Brain microvascular endothelial cell (primary cell): ENCODE measurements at regions not wholly inside any gene's neighbourhood (a gene's known extent, or its start where the extent isn't known, plus 50 kb on each side); places are given as distances from the start of the nearest gene placed in this dataset.

ENCODE experiments used
- DNase-seq: peaks from one replicate; pipeline ENCODE4 v3.0.0-alpha.2; 2020
- H3K27ac ChIP-seq: fragments of 250-450 bp; sonication (Bioruptor Pico); 2 replicates; pipeline ENCODE4 v1.5.1; 2020; ENCODE audit warnings: mild to moderate bottlenecking, moderate library complexity
- H3K27me3 ChIP-seq: fragments of 250-450 bp; sonication (Bioruptor Pico); replicated peaks from 2 replicates; pipeline ENCODE4 v1.5.1; 2020; ENCODE audit warnings: mild to moderate bottlenecking
- H3K36me3 ChIP-seq: fragments of 250-450 bp; sonication (Bioruptor Pico); replicated peaks from 2 replicates; pipeline ENCODE4 v1.5.1; 2020; ENCODE audit warnings: mild to moderate bottlenecking
- H3K4me3 ChIP-seq: 2 replicates; pipeline ENCODE4 v1.5.1; 2011; ENCODE audit warnings: low read depth, mild to moderate bottlenecking, control low read depth, low read length, moderate library complexity
- CTCF ChIP-seq: IDR thresholded peaks from 2 replicates; pipeline ENCODE4 v1.5.1; 2011; ENCODE audit warnings: low read depth, mild to moderate bottlenecking, moderate library complexity, low read length, control low read depth, inconsistent platforms; ENCODE audit errors: missing control alignments
- in situ Hi-C: cut with HindIII; loops from 2 replicates; pipeline ENCODE4 v1.10.0; 2017; ENCODE audit warnings: low sequenced_read_pairs, low pct_ligation_motif_present

DNA sequence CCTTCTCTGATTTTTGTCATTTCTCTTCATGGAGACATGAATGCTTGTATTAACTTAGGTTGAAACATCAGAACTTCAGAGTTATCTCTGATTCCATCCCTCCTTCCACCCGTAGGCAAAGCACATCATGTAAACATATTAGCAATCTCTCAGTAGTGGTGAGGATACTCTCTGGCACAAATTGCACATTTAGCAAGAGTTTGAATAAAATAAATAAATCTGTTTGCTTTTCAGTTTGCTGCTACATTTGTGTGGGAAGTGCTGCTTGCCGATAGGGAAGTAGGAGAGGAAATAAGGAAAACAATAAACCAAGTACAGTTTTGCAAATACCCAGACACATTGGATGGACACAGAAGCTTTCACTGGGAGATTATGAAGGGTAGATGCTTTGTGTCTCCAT is 359.0 kb downstream of the BCKDHB start:
- Histone ChIP-seq H3K27ac (no peak overlapping the region), H3K36me3 (no peaks in the 10 kb centered on the region), H3K27me3 (no peaks in the 10 kb centered on the region), H3K4me3 (no peak overlapping the region)
- no peak for DNase-seq
- in situ Hi-C loops = no loop called here
- no peak for TF ChIP-seq CTCF

GRCh38 chr6:80464901-80465300 is 358.4 kb downstream of the BCKDHB start:
- Histone ChIP-seq H3K27me3 (no peaks in the 10 kb centered on the region), H3K36me3 (no peaks in the 10 kb centered on the region), H3K27ac (no peak overlapping the region), H3K4me3 (no peak overlapping the region)
- TF ChIP-seq CTCF = no peak
- no peak for DNase-seq
- in situ Hi-C loops = no loop called here

DNA sequence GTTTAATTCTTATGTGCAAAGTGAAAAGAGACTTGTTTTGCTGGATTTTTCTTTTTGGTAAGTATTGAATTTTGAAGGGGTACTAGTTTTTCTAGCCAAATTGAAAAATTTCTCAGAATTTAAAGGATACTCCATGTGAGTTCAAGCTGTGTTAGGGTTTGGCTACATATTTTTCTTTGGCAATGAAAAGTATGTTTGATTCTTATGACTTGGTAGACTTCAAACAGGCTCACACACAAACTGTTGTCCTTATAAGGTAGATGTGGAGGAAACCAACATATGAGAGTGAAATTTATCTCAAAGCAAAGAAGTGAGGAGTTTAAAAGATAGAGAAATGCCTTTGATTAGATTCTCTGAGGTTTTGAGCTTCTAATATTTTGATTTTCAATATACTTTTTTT is 356.7 kb downstream of the BCKDHB start:
- Histone ChIP-seq H3K4me3 (no peak overlapping the region), H3K27me3 (no peaks in the 10 kb centered on the region), H3K36me3 (no peaks in the 10 kb centered on the region), H3K27ac (no peak overlapping the region)
- in situ Hi-C loops = no loop called here
- no peak for TF ChIP-seq CTCF
- DNase-seq = no peak

GRCh38 chr6:80460257-80460865 is 353.9 kb downstream of the BCKDHB start:
- TF ChIP-seq CTCF = no peak
- Histone ChIP-seq H3K36me3 (no peaks in the 10 kb centered on the region), H3K4me3 (no peak overlapping the region), H3K27me3 (no peaks in the 10 kb centered on the region), H3K27ac (peak overlapping the region; percentile 35)
- no peak for DNase-seq
- in situ Hi-C loops = no loop called here

DNA sequence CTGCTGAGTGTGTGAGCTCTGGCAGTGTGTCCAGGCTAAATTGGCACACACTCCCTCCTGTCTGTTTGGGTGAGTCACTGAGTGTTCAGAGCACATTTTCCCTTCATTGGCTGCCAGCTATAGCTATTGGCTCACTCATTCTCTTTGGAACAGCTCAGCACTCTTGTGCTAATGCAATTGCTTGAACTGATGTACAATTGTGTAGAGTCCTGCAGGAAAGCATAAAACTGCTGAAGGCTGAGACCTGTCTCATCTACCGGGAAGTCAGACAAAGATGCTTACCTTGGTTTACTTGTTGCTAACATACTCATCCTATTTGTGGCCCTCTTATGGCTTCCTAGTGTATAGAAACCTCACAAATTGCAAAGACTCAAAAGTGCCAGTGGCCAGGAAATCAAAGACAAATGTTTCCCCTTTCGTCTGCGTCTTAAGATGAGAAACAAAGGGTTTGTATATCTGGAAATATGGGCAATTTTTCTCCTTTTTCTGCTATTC is 351.0 kb downstream of the BCKDHB start:
- Histone ChIP-seq H3K27ac (no peak overlapping the region), H3K36me3 (no peaks in the 10 kb centered on the region), H3K4me3 (no peak overlapping the region), H3K27me3 (no peaks in the 10 kb centered on the region)
- peak; percentile 93 for DNase-seq
- in situ Hi-C loops = no loop called here
- no peak for TF ChIP-seq CTCF
